HG03064 (cell line): ENCODE measurements at regions not wholly inside any gene's neighbourhood (a gene's known extent, or its start where the extent isn't known, plus 50 kb on each side); places are given as distances from the start of the nearest gene placed in this dataset.
A peak's percentile ranks its signal among the peaks of the same experiment; 100 is the strongest.

Experiments
- ATAC-seq: cut with Tn5 transposase; IDR thresholded peaks from one replicate; pipeline ENCODE4 v1.9.1; 2021; ENCODE audit warnings: low read depth; ENCODE audit not compliant: unreplicated experiment

- no peak for ATAC-seq
Observed at GRCh38 chr15:101124731-101125451, 127.0 kb downstream of the CHSY1 start.

- ATAC-seq: no peak
Observed at GRCh38 chr15:101123222-101123910, 128.5 kb downstream of the CHSY1 start.

- no peak for ATAC-seq
Observed at GRCh38 chr15:101122806-101123205, 129.0 kb downstream of the CHSY1 start.

- ATAC-seq: no peak
Observed at GRCh38 chr15:101122266-101122665, 129.6 kb downstream of the CHSY1 start.

- peak; percentile 60 for ATAC-seq
Observed at GRCh38 chr15:101121511-101122090, 130.2 kb downstream of the CHSY1 start.

- no peak for ATAC-seq
Observed at GRCh38 chr15:101120987-101121386, 130.9 kb downstream of the CHSY1 start.

GRCh38 chr15:101120473-101120872, 131.4 kb downstream of the CHSY1 start:
- ATAC-seq: no peak
